CD4-positive, alpha-beta T cell treated with Interleukin-12 subunit alpha and Interleukin-12 subunit beta, for 1 hour (primary cell): ENCODE measurements at regions not wholly inside any gene's neighbourhood (a gene's known extent, or its start where the extent isn't known, plus 50 kb on each side); places are given as distances from the start of the nearest gene placed in this dataset.

Source experiments
- DNase-seq: peaks from one replicate; pipeline ENCODE4 v3.0.0-alpha.2; 2020

- DNase-seq: no peak
Observed at GRCh38 chr13:107452833-107453232, 762.5 kb downstream of the LIG4 start.

GRCh38 chr13:107450931-107451330 lies 764.4 kb downstream of the LIG4 start:
- no peak for DNase-seq

- DNase-seq: no peak
Observed at GRCh38 chr13:107450431-107450830, 764.9 kb downstream of the LIG4 start.

GRCh38 chr13:107447591-107447990 lies 767.7 kb downstream of the LIG4 start:
- DNase-seq: no peak

DNA sequence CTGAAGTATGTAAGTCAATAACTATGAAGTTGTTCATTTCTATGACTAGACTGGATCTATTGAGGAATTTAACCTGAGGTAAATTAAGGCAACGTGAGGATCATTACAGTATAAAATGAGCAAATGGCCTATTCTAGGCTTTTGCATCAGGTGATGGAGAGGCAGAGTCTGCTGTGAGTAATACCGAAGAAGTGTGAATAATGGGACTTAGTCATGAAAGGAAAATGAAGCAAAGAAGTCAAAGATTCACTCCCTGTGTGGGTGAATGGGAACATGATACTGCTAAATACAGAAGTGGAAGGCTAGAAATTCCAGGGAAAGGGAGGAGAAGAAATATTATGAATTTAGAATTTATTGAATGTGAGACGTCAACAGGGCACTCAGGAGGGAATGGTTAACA lies 774.1 kb downstream of the LIG4 start:
- DNase-seq: no peak

DNA sequence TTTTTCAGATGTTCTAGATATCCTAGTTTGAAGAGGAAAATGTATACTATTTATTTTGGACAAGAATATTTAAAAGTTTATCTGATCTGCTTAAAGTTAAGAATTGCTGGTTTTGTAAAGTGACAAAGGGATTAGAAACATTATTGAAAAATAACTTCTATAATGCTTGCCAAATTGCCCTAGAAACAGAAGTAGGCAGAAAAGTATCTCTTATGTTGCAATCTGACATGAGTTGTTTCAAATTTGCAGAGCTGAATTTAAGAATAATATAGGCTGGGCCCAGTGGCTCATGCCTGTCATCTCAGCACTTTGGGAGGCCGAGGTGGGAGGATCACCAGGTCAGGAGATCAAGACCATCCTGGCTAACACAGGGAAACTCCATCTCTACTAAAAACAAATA lies 777.1 kb downstream of the LIG4 start:
- no peak for DNase-seq

GRCh38 chr13:107434347-107434746 lies 781.0 kb downstream of the LIG4 start:
- DNase-seq: no peak

- DNase-seq: no peak
Observed at GRCh38 chr13:107427536-107427935, 787.8 kb downstream of the LIG4 start.

- no peak for DNase-seq
Observed at GRCh38 chr13:107422421-107422820, 792.9 kb downstream of the LIG4 start.

DNA sequence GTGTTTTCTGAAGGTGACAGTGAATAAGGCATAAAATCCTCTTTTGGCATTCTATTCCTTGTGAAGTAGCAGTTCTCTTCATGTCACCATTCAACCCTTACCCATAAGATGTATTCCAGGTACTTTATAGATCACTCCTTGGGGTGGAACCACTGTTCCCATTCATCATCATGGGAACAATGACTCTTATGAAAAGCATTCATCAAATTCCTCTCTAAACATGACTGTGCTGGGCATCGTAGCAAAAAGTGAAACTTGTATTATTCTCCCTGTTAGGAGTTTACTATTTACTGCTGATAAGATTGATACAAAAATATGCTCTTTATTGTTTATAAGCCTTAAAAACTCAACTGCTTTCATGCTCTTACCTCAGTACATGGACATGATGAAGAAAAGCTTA lies 793.4 kb downstream of the LIG4 start:
- DNase-seq: no peak

- DNase-seq: no peak
Observed at GRCh38 chr13:107421028-107421427, 794.3 kb downstream of the LIG4 start.

DNA sequence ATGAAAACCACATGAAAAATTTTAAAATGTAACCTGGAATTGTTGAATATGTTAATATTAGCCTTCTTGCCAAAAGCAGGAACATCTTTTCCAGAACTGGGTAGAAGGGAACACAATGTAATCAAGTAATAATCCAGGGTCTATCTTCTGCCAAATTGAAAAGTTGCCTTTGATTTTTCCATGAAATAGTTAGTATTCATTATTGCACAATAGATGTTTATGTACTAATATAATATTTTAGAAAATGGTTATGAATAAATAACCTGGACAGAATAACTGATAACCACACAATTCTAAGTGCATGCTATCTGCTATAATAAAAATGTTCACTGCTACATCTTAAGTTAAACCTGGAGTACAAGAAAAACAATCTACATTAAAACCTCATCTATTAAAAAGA lies 802.3 kb downstream of the LIG4 start:
- DNase-seq: no peak

DNA sequence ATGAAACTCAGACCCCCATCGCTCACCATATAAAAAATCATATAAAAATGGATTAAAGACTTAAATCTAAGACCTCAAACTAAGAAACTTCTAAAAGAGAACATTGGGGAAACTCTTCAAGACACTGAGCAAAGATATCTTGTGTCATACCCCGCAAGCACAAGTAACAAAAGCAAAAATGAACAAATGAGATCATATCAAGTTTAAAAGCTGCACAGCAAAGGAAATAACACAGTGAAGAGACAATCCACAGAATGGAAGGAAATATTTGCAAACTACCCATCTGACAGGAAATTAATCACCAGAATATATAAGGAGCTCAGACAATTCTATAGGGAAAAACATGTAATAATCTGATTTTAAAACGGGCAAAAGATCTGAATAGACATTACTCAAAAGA lies 808.3 kb downstream of the LIG4 start:
- no peak for DNase-seq

DNA sequence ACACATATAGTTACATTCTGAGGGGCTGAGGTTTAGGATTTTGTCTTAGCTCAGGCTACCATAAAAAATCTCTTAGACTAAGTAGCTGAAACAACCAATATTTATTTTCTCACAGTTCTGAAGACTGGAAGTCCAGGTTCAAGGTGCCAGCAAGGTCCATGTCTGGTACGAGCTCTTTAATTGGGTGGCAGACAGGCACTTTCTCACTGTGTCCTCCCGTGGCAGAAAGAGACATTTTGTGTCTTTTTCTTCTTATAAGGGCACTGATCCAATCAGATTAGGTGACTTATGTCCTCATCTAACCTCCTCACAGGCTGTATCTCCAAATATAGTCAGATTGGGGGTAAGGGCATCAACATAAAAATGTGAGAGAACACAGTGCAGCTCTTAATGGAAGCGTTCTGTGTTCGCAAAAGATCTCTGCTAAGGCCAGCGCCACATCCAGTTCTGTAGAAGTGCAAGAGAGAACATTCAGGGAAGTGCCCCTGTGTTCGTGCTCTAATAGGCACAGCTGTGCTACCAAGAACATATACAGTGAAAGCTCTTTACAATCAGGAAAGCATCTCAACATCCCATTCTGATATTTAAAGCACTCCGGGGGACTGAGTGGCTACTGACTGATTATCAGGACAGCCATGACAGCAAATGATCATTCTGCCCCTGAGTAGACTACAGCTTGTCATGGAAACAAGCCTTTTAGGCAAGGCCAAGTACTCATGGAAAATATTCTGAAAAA lies 819.2 kb downstream of the LIG4 start:
- no peak for DNase-seq

DNA sequence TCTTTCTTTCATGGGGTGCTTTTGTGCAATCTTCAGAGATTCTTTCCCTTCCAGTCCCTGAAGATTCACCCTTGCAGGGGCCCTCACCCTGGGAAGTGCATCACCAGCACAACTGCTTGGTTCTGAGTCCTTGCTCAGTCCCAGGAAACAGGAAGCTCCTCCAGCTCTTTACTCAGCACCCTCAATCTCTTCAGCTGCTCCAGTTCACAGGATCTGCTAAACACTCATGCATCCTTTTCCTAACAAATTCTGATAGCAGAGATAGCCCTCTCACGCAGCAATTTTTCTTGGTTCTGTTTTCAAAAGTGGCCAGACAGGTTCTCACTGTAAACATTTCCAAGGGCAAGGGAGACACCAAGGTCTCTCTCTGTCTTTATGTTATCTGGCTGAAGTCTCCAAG lies 823.1 kb downstream of the LIG4 start:
- DNase-seq: no peak

- no peak for DNase-seq
Observed at GRCh38 chr13:107387525-107387924, 819.6 kb upstream of the ARGLU1 start.

- DNase-seq: no peak
Observed at GRCh38 chr13:107379407-107380155, 811.6 kb upstream of the ARGLU1 start.

GRCh38 chr13:107376341-107377125 lies 808.6 kb upstream of the ARGLU1 start:
- DNase-seq: no peak

DNA sequence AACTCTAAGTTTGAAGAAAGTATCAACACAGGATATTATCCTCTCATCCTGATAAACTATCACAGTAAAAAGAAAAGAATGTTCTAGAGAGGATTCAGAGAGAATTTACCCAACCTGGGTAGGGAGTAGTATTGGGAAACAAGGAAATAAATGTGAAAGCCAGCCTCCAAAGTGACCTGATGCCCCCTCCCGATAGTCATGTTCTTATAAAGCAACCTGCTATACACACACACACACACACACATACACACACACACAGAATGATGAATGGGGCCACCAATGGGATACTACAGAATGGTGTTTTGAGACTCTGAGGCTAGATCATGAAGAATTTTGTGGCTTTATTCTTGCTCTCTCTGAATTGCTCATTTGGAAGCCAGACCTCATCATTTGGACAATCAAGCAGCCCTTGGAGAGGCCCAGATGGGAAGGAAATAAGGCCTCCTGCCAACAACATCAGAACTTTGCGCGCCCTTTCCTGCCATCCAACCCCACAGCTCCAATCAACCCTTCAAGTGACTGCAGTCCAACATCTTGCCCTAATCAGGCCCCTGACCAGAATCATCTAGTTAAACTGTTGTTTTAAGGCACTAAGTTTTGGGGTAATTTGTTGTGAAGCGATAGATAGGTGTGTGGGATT lies 807.9 kb upstream of the ARGLU1 start:
- DNase-seq: no peak

DNA sequence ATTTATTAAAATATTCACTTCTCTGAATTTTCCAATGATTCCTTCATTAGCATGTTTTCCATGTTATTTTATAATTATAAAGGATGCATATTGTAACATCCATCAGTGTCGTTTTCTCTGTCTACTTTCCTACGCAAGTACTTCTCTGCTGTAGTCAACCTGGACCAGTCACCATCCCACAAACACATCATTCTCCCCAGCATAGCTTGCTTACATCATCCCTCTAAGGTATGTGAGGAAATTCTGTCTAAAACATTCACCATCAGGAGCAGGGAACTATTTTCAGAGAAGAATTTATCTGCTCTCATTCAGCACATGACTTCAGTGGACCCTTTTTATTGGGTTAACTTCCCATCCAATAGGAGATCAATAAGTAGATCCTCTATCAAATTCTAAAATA lies 806.1 kb upstream of the ARGLU1 start:
- no peak for DNase-seq

GRCh38 chr13:107373551-107373950 lies 805.6 kb upstream of the ARGLU1 start:
- DNase-seq: no peak

DNA sequence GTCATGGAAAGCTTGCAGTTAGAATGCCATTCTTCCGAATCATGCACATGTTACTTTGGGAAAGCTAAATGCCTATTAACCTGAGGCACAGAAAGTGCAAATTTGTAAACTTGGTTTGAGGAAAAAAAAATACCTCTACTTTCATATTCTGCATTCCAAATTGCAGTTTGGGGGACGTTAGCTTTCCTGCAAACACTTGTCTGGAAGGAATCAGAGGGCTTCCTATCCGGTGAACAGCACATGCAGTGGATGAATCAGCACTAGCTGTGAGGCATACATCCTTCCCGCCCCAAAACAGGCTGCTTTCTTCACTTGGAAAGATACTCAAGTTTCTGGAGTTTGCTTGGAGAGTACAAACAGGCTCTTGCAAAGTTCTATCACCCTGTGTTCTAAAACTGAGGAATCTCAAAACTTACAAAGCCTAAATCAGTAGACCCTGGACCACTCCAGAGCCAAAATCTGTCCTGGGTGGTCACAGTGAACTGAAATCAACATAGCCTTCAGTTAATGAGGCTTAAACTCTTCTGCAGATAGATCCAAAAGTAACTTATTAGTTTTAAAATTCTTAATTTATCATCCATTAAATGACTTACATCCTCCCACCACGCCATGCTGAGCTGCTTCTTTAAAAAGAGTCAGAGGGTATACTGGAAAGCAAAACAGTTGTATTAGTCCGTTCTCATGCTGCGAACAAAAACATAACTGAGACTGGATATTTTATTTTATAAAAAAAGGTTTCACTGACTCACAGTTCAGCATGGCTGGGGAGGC lies 802.3 kb upstream of the ARGLU1 start:
- no peak for DNase-seq

DNA sequence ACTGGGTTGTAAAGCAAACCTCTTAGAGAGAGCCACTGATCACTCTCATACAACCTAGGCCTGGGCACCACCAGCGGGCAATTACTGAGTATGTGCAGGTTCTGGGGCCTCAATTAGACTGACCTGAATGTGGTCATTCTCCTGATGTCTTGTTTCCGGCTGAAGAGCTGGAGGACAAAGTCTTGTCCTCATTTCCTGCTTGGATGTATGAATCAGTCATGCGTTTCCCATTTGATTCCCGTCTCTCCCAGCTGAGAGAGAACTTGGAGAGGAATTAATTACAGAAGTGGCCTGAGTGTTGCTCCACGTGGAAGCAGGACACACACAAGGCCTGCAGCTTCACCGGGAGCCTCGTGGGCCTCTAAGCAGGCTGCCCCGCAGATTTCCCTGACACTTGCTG lies 799.3 kb upstream of the ARGLU1 start:
- no peak for DNase-seq
